WTC11 (cell line): ENCODE measurements at regions not wholly inside any gene's neighbourhood (a gene's known extent, or its start where the extent isn't known, plus 50 kb on each side); places are given as distances from the start of the nearest gene placed in this dataset.

ENCODE experiments used
- CTCF ChIP-seq: fragments of 200-600 bp; IDR thresholded peaks from 2 replicates; pipeline ENCODE4 v1.8.0; 2022; ENCODE audit warnings: antibody characterized with exemption
- ZNF396 ChIP-seq: fragments of 250-450 bp; sonication (Bioruptor Pico); IDR thresholded peaks from 2 replicates; pipeline ENCODE4 v1.8.0; 2021; ENCODE audit warnings: mild to moderate bottlenecking, moderate library complexity, borderline replicate concordance

- TF ChIP-seq ZNF396 (CRISPR knock-in tag) (no peak), CTCF (no peak)
Observed at GRCh38 chr2:49237867-49238603, 83.7 kb upstream of the FSHR start.
